ENCODE measurements at regions not wholly inside any gene's neighbourhood (a gene's known extent, or its start where the extent isn't known, plus 50 kb on each side); places are given as distances from the start of the nearest gene placed in this dataset.

DNA sequence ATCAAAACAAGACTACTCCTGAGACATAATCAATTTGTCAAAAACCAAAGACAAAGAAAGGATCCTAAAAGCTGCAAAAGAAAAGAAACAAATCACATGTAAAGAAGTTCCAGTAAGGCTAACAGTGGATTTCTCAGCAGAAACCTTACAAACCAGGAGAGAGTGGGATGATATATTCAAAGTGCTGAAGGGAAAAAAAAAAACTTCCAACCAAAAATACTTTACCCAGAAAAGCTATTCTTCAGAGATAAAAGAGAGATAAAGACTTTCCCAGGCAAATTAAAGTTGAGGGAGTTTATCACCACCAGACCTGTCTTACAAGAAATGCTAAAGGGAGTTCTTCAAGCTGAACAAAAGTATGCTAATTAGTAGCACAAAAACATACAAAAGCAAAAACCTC is 91.9 kb upstream of the PPP2R5C start:
- TF ChIP-seq, protein P1, sequence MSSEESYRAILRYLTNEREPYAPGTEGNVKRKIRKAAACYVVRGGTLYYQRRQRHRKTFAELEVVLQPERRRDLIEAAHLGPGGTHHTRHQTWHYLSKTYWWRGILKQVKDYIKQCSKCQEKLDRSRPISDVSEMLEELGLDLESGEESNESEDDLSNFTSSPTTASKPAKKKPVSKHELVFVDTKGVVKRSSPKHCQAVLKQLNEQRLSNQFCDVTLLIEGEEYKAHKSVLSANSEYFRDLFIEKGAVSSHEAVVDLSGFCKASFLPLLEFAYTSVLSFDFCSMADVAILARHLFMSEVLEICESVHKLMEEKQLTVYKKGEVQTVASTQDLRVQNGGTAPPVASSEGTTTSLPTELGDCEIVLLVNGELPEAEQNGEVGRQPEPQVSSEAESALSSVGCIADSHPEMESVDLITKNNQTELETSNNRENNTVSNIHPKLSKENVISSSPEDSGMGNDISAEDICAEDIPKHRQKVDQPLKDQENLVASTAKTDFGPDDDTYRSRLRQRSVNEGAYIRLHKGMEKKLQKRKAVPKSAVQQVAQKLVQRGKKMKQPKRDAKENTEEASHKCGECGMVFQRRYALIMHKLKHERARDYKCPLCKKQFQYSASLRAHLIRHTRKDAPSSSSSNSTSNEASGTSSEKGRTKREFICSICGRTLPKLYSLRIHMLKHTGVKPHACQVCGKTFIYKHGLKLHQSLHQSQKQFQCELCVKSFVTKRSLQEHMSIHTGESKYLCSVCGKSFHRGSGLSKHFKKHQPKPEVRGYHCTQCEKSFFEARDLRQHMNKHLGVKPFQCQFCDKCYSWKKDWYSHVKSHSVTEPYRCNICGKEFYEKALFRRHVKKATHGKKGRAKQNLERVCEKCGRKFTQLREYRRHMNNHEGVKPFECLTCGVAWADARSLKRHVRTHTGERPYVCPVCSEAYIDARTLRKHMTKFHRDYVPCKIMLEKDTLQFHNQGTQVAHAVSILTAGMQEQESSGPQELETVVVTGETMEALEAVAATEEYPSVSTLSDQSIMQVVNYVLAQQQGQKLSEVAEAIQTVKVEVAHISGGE (CRISPR knock-in tag; IDR thresholded peaks at IDR 0.05), result no peak
- TF ChIP-seq, protein P2, sequence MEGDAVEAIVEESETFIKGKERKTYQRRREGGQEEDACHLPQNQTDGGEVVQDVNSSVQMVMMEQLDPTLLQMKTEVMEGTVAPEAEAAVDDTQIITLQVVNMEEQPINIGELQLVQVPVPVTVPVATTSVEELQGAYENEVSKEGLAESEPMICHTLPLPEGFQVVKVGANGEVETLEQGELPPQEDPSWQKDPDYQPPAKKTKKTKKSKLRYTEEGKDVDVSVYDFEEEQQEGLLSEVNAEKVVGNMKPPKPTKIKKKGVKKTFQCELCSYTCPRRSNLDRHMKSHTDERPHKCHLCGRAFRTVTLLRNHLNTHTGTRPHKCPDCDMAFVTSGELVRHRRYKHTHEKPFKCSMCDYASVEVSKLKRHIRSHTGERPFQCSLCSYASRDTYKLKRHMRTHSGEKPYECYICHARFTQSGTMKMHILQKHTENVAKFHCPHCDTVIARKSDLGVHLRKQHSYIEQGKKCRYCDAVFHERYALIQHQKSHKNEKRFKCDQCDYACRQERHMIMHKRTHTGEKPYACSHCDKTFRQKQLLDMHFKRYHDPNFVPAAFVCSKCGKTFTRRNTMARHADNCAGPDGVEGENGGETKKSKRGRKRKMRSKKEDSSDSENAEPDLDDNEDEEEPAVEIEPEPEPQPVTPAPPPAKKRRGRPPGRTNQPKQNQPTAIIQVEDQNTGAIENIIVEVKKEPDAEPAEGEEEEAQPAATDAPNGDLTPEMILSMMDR (IDR thresholded peaks at IDR 0.05 in 2 of 3, conservative IDR thresholded peaks at IDR 0.05 in 1 of 3; ENCODE audit: control insufficient read depth in 2 of 3, extremely low read depth in 1 of 3, insufficient read depth in 1 of 3, low read depth in 3 of 3, low read length in 3 of 3), result no peak
- no peak for TF ChIP-seq MEF2A (IDR thresholded peaks at IDR 0.05; ENCODE audit: insufficient read depth, low read depth, low read length)
- no peak for TF ChIP-seq MYC (IDR thresholded peaks at IDR 0.05; ENCODE audit: insufficient read depth, insufficient read length, insufficient replicate concordance, low read length, severe bottlenecking)
- TF ChIP-seq CBX3 (IDR thresholded peaks at IDR 0.05; ENCODE audit: borderline replicate concordance, low read depth), result no peak

Measured in GM12878 (cell line).